HEK293 (cell line): ENCODE measurements at regions not wholly inside any gene's neighbourhood (a gene's known extent, or its start where the extent isn't known, plus 50 kb on each side); places are given as distances from the start of the nearest gene placed in this dataset.

ENCODE experiments used
- CTCF ChIA-PET: fragments of 350-600 bp; formaldehyde crosslinking; extraction: SDS; loops from one replicate; lab custom pipeline; 2021; ENCODE audit warnings: antibody characterized with exemption; lab: Yijun Ruan, JAX
- POLR2A ChIA-PET: fragments of 300-600 bp; formaldehyde crosslinking; extraction: SDS; loops from one replicate; lab custom pipeline; 2020; ENCODE audit warnings: antibody characterized with exemption, inconsistent platforms; lab: Yijun Ruan, JAX
- H3K27ac ChIP-seq: fragments of 200-500 bp; sonication (Bioruptor generic); 2 replicates; pipeline ENCODE4 v1.5.1; 2014; ENCODE audit warnings: low read depth, low read length, control low read depth, inconsistent platforms; ENCODE audit errors: extremely low read depth
- H3K36me3 ChIP-seq, 2 experiments: fragments of 200-500 bp in 1 of 2; sonication (Bioruptor generic) in 1 of 2; 1 replicate in 1 of 2; 2 replicates in 1 of 2; pipeline ENCODE4 v1.5.1; 2014 to 2017; ENCODE audit warnings: inconsistent platforms in 2 of 2, low read length in 2 of 2; ENCODE audit not compliant: control insufficient read depth in 2 of 2, insufficient read depth in 1 of 2
- H3K4me1 ChIP-seq: fragments of 200-500 bp; sonication (Bioruptor generic); 2 replicates; pipeline ENCODE4 v1.5.1; 2014; ENCODE audit warnings: mild to moderate bottlenecking, low read length, inconsistent platforms; ENCODE audit not compliant: control insufficient read depth, insufficient read depth
- H3K4me3 ChIP-seq: 2 replicates; pipeline ENCODE4 v1.5.1; 2011; ENCODE audit warnings: low read depth, mild to moderate bottlenecking, control low read depth, low read length, moderate library complexity
- H3K9me3 ChIP-seq: fragments of 200-500 bp; sonication (Bioruptor generic); 2 replicates; pipeline ENCODE4 v1.5.1; 2014; ENCODE audit warnings: low read depth, low read length, inconsistent platforms; ENCODE audit not compliant: control insufficient read depth, insufficient read depth
- BCL6B ChIP-seq: fragments of 450-650 bp; formaldehyde crosslinking; IDR thresholded peaks from 2 replicates; pipeline ENCODE4 v1.5.1; 2017; ENCODE audit warnings: missing biosample characterization, missing genetic modification characterization
- EGR2 ChIP-seq: fragments of 450-650 bp; formaldehyde crosslinking; IDR thresholded peaks from 2 replicates; pipeline ENCODE4 v1.5.1; 2016; ENCODE audit warnings: low read depth, missing biosample characterization, missing genetic modification characterization
- GLI4 ChIP-seq: fragments of 450-650 bp; formaldehyde crosslinking; IDR thresholded peaks from 2 replicates; pipeline ENCODE4 v1.5.1; 2016; ENCODE audit warnings: missing biosample characterization, missing genetic modification characterization
- KLF7 ChIP-seq: fragments of 450-650 bp; formaldehyde crosslinking; IDR thresholded peaks from 2 replicates; pipeline ENCODE4 v1.5.1; 2016; ENCODE audit warnings: missing biosample characterization, missing genetic modification characterization, borderline replicate concordance
- RBAK ChIP-seq: fragments of 450-650 bp; formaldehyde crosslinking; IDR thresholded peaks from 2 replicates; pipeline ENCODE4 v1.5.1; 2016; ENCODE audit warnings: missing biosample characterization, missing genetic modification characterization
- ZFP3 ChIP-seq: fragments of 450-650 bp; formaldehyde crosslinking; IDR thresholded peaks from 2 replicates; pipeline ENCODE4 v1.5.1; 2016; ENCODE audit warnings: low read depth, missing biosample characterization, missing genetic modification characterization
- ZNF114 ChIP-seq: fragments of 450-650 bp; formaldehyde crosslinking; IDR thresholded peaks from 2 replicates; pipeline ENCODE4 v1.5.0; 2017; ENCODE audit warnings: missing biosample characterization, missing genetic modification characterization
- ZNF16 ChIP-seq: fragments of 450-650 bp; formaldehyde crosslinking; IDR thresholded peaks from 2 replicates; pipeline ENCODE4 v1.5.1; 2016; ENCODE audit warnings: low read depth, missing biosample characterization, missing genetic modification characterization
- ZNF274 ChIP-seq, 2 experiments: fragments of 200-500 bp in 1 of 2; fragments of 450-650 bp in 1 of 2; sonication (Bioruptor generic) in 1 of 2; formaldehyde crosslinking in 1 of 2; IDR thresholded peaks; 2 replicates each; pipeline versions ENCODE4 v1.5.1 to v1.6.1; 2014 to 2016; ENCODE audit warnings: borderline replicate concordance in 1 of 2, inconsistent platforms in 1 of 2, low read length in 1 of 2, missing biosample characterization in 1 of 2, missing genetic modification characterization in 1 of 2
- ZNF280D ChIP-seq: fragments of 450-650 bp; formaldehyde crosslinking; IDR thresholded peaks from 2 replicates; pipeline ENCODE4 v1.5.1; 2016; ENCODE audit warnings: missing biosample characterization, missing genetic modification characterization
- ZNF335 ChIP-seq: fragments of 450-650 bp; formaldehyde crosslinking; conservative IDR thresholded peaks from 2 replicates; pipeline ENCODE4 v1.5.1; 2016; ENCODE audit warnings: missing biosample characterization, missing genetic modification characterization
- ZNF423 ChIP-seq: fragments of 450-650 bp; formaldehyde crosslinking; IDR thresholded peaks from 2 replicates; pipeline ENCODE4 v1.5.1; 2016; ENCODE audit warnings: missing biosample characterization, missing genetic modification characterization
- ZNF473 ChIP-seq: fragments of 450-650 bp; formaldehyde crosslinking; IDR thresholded peaks from 2 replicates; pipeline ENCODE4 v1.5.1; 2017; ENCODE audit warnings: missing biosample characterization, missing genetic modification characterization
- ZNF658 ChIP-seq: fragments of 450-650 bp; formaldehyde crosslinking; IDR thresholded peaks from 2 replicates; pipeline ENCODE4; 2016; ENCODE audit warnings: missing biosample characterization, missing genetic modification characterization
- ZNF660 ChIP-seq: fragments of 450-650 bp; IDR thresholded peaks from 2 replicates; pipeline ENCODE4 v1.5.1; 2018; ENCODE audit warnings: missing biosample characterization, mild to moderate bottlenecking, missing genetic modification characterization
- ZNF76 ChIP-seq: fragments of 450-650 bp; formaldehyde crosslinking; IDR thresholded peaks from 2 replicates; pipeline ENCODE4; 2016; ENCODE audit warnings: low read depth, missing biosample characterization, missing genetic modification characterization, borderline replicate concordance
- ZNF776 ChIP-seq: fragments of 450-650 bp; formaldehyde crosslinking; IDR thresholded peaks from 2 replicates; pipeline ENCODE4 v1.5.0; 2017; ENCODE audit warnings: missing biosample characterization, missing genetic modification characterization, borderline replicate concordance
- ZNF792 ChIP-seq: fragments of 450-650 bp; formaldehyde crosslinking; IDR thresholded peaks from 2 replicates; pipeline ENCODE4 v1.5.1; 2016; ENCODE audit warnings: missing biosample characterization, missing genetic modification characterization
- TF ChIP-seq, protein P1 (sequence below): fragments of 450-650 bp; formaldehyde crosslinking; IDR thresholded peaks from 2 replicates; pipeline ENCODE4 v1.5.1; 2016; ENCODE audit warnings: missing biosample characterization, missing genetic modification characterization
- TF ChIP-seq, protein P2 (sequence below): fragments of 450-650 bp; formaldehyde crosslinking; IDR thresholded peaks from 2 replicates; pipeline ENCODE4 v1.5.1; 2016; ENCODE audit warnings: missing biosample characterization, missing genetic modification characterization

DNA sequence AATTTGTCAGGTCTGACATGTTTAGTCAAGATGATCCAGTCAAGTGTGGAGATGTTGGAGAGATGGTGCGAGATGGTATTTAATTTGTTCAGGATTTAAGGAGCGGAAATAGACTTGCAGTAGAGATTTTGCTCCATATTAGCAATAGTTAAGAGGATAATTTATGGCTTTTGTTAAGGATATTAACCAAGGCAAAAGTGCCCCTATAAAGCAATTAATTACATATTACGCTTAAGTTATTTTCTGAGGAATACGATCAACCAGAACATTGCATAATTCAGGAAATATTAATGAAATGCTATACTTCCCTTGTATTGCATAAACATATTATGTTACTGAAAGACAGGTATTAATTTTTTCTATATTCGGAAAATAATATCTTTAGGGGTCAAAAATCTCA is 83.9 kb downstream of the ZIC1 start:
- TF ChIP-seq ZNF274 (IDR thresholded peaks at IDR 0.05; ENCODE audit: low read length) (no peak), ZNF274 (tag by site-specific recombination; IDR thresholded peaks at IDR 0.05; ENCODE audit: borderline replicate concordance) (no peak), ZNF280D (tag by site-specific recombination) (no peak), ZNF114 (tag by site-specific recombination) (no peak), ZFP3 (tag by site-specific recombination) (no peak), ZNF76 (tag by site-specific recombination) (no peak)
- TF ChIP-seq, protein P1, sequence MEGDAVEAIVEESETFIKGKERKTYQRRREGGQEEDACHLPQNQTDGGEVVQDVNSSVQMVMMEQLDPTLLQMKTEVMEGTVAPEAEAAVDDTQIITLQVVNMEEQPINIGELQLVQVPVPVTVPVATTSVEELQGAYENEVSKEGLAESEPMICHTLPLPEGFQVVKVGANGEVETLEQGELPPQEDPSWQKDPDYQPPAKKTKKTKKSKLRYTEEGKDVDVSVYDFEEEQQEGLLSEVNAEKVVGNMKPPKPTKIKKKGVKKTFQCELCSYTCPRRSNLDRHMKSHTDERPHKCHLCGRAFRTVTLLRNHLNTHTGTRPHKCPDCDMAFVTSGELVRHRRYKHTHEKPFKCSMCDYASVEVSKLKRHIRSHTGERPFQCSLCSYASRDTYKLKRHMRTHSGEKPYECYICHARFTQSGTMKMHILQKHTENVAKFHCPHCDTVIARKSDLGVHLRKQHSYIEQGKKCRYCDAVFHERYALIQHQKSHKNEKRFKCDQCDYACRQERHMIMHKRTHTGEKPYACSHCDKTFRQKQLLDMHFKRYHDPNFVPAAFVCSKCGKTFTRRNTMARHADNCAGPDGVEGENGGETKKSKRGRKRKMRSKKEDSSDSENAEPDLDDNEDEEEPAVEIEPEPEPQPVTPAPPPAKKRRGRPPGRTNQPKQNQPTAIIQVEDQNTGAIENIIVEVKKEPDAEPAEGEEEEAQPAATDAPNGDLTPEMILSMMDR (tag by site-specific recombination) = no peak
- CTCF ChIA-PET = no interaction called here
- Histone ChIP-seq H3K4me1 (no peaks in the 10 kb centered on the region), H3K4me3 (no peak overlapping the region), H3K9me3 (no peaks in the 10 kb centered on the region), H3K36me3 (no peaks in the 10 kb centered on the region), H3K27ac (no peak overlapping the region)
- POLR2A ChIA-PET = no interaction called here

DNA sequence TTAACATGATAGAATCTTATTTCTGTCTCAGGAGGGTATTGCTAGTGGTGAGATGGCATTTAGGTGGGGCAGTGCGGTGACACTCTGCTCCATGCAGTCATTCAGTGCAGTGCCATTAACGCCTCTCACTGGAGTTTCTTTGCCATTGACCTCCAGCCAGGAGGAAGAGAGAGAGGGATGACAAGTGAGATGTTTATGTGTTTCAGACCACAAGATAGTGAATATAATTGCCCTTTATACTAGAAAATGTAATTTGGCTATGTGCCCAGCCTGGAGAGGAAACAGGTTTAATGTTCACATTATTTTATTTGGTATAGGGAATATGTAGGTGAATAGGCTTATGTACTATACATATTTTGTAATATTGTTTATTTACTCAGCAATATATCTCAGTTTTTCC is 84.5 kb downstream of the ZIC1 start:
- POLR2A ChIA-PET = no interaction called here
- CTCF ChIA-PET = no interaction called here

GRCh38 chr3:147497286-147497685 is 88.1 kb downstream of the ZIC1 start:
- no peaks in the 10 kb centered on the region for H3K9me3 ChIP-seq
- ChIA-PET POLR2A (no interaction called here), CTCF (interaction anchor here (1.1 kb wide), 1 partner anchor 78 kb away, joined by 3 read pairs; no protein-coding TSS in a partner anchor)
- no peak overlapping the region for H3K4me3 ChIP-seq
- no peak overlapping the region for H3K27ac ChIP-seq
- no peaks in the 10 kb centered on the region for H3K36me3 ChIP-seq
- no peaks in the 10 kb centered on the region for H3K4me1 ChIP-seq
- no peak for TF ChIP-seq BCL6B (tag by site-specific recombination)
- no peak for TF ChIP-seq ZNF16 (tag by site-specific recombination)
- no peak for TF ChIP-seq ZNF660 (tag by site-specific recombination)
- no peak for TF ChIP-seq RBAK (tag by site-specific recombination)
- no peak for TF ChIP-seq ZNF776 (tag by site-specific recombination)
- no peak for TF ChIP-seq ZNF792 (tag by site-specific recombination)
- TF ChIP-seq, protein P2, sequence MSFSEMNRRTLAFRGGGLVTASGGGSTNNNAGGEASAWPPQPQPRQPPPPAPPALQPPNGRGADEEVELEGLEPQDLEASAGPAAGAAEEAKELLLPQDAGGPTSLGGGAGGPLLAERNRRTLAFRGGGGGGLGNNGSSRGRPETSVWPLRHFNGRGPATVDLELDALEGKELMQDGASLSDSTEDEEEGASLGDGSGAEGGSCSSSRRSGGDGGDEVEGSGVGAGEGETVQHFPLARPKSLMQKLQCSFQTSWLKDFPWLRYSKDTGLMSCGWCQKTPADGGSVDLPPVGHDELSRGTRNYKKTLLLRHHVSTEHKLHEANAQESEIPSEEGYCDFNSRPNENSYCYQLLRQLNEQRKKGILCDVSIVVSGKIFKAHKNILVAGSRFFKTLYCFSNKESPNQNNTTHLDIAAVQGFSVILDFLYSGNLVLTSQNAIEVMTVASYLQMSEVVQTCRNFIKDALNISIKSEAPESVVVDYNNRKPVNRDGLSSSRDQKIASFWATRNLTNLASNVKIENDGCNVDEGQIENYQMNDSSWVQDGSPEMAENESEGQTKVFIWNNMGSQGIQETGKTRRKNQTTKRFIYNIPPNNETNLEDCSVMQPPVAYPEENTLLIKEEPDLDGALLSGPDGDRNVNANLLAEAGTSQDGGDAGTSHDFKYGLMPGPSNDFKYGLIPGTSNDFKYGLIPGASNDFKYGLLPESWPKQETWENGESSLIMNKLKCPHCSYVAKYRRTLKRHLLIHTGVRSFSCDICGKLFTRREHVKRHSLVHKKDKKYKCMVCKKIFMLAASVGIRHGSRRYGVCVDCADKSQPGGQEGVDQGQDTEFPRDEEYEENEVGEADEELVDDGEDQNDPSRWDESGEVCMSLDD (tag by site-specific recombination) = no peak
- no peak for TF ChIP-seq EGR2
- TF ChIP-seq GLI4 = no peak
- no peak for TF ChIP-seq ZNF658 (tag by site-specific recombination)
- no peak for TF ChIP-seq ZNF280D (tag by site-specific recombination)
- no peak for TF ChIP-seq KLF7 (tag by site-specific recombination)
- TF ChIP-seq ZNF335 (tag by site-specific recombination) = no peak
- TF ChIP-seq ZNF473 (tag by site-specific recombination) = no peak

More for the DNA sequence above, 84.5 kb downstream of the ZIC1 start:
- Histone ChIP-seq H3K36me3 (no peaks in the 10 kb centered on the region), H3K4me1 (no peaks in the 10 kb centered on the region), H3K4me3 (no peak overlapping the region), H3K9me3 (no peaks in the 10 kb centered on the region), H3K27ac (no peak overlapping the region)
- TF ChIP-seq ZNF423 (tag by site-specific recombination) = no peak
